Astrocyte of the cerebellum (primary cell): ENCODE measurements at regions not wholly inside any gene's neighbourhood (a gene's known extent, or its start where the extent isn't known, plus 50 kb on each side); places are given as distances from the start of the nearest gene placed in this dataset.

Experiments
- DNase-seq: peaks from one replicate; pipeline ENCODE4 v3.0.0-alpha.2; 2011; ENCODE audit warnings: low read depth
- H3K4me3 ChIP-seq: 2 replicates; pipeline ENCODE4 v1.5.1; 2011; ENCODE audit warnings: mild to moderate bottlenecking, low read depth, low read length, moderate library complexity
- in situ Hi-C: cut with HindIII; loops from 2 replicates; pipeline ENCODE4 v1.10.0; 2017; ENCODE audit warnings: low sequenced_read_pairs
- TF ChIP-seq, protein P1 (sequence below): IDR thresholded peaks from 2 replicates; pipeline ENCODE4 v1.5.1; 2012; ENCODE audit warnings: low read length, low read depth, moderate library complexity, mild to moderate bottlenecking; ENCODE audit errors: missing control alignments

GRCh38 chr10:3631291-3631690, 153.7 kb downstream of the KLF6 start:
- H3K4me3 ChIP-seq = no peak overlapping the region
- in situ Hi-C loops = no loop called here
- TF ChIP-seq, protein P1, sequence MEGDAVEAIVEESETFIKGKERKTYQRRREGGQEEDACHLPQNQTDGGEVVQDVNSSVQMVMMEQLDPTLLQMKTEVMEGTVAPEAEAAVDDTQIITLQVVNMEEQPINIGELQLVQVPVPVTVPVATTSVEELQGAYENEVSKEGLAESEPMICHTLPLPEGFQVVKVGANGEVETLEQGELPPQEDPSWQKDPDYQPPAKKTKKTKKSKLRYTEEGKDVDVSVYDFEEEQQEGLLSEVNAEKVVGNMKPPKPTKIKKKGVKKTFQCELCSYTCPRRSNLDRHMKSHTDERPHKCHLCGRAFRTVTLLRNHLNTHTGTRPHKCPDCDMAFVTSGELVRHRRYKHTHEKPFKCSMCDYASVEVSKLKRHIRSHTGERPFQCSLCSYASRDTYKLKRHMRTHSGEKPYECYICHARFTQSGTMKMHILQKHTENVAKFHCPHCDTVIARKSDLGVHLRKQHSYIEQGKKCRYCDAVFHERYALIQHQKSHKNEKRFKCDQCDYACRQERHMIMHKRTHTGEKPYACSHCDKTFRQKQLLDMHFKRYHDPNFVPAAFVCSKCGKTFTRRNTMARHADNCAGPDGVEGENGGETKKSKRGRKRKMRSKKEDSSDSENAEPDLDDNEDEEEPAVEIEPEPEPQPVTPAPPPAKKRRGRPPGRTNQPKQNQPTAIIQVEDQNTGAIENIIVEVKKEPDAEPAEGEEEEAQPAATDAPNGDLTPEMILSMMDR = no peak
- no peak for DNase-seq

GRCh38 chr10:3625959-3626751, 158.9 kb downstream of the KLF6 start:
- DNase-seq = peak; percentile 9
- TF ChIP-seq, protein P1 = no peak
- in situ Hi-C loops = no loop called here
- H3K4me3 ChIP-seq = no peak overlapping the region

GRCh38 chr10:3624367-3624766, 160.6 kb downstream of the KLF6 start:
- no peak overlapping the region for H3K4me3 ChIP-seq
- in situ Hi-C loops = no loop called here
- TF ChIP-seq, protein P1 = no peak
- DNase-seq = peak; percentile 4

GRCh38 chr10:3623746-3624145, 161.3 kb downstream of the KLF6 start:
- H3K4me3 ChIP-seq = no peak overlapping the region
- in situ Hi-C loops = no loop called here
- TF ChIP-seq, protein P1 = no peak

GRCh38 chr10:3622845-3623621, 162.0 kb downstream of the KLF6 start:
- TF ChIP-seq, protein P1 = no peak
- in situ Hi-C loops = no loop called here
- DNase-seq = no peak
- no peak overlapping the region for H3K4me3 ChIP-seq

More at GRCh38 chr10:3623746-3624145, 161.3 kb downstream of the KLF6 start:
- peak; percentile 57 for DNase-seq

DNA sequence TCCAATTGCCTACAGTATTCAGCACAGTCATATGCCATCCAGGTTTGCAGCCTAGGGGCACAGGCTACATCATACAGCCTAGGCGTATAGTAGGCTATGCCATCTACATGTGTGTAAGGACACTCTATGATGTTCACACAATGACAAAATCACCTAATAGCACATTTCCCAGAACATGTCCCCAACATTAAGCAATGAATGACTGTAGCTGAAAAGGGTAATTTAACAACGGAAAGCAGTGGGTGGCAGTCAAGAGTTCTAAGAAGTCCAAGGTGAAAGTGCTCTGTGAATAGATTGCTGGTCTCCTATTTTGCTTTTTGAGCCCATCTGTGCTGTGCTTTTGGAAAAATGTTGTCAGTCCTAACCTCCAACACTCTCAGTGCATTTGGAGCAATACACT, 162.6 kb downstream of the KLF6 start:
- TF ChIP-seq, protein P1 = no peak
- no peak overlapping the region for H3K4me3 ChIP-seq
- no peak for DNase-seq
- in situ Hi-C loops = no loop called here
